SHP77 treated with DMSO at 0.1 percent for 48 hours (cell line): ENCODE measurements at regions not wholly inside any gene's neighbourhood (a gene's known extent, or its start where the extent isn't known, plus 50 kb on each side); places are given as distances from the start of the nearest gene placed in this dataset.

ENCODE experiments used
- DNase-seq: peaks from one replicate; lab custom pipeline; 2025; lab: John Stamatoyannopoulos, UW

GRCh38 chr2:19783935-19784334 lies 117.8 kb downstream of the TTC32 start:
- DNase-seq = no peak

- DNase-seq = no peak
Measured at GRCh38 chr2:19776941-19777514, 124.8 kb downstream of the TTC32 start.

- DNase-seq = no peak
Measured at GRCh38 chr2:19775838-19776237, 125.9 kb downstream of the TTC32 start.

- no peak for DNase-seq
Measured at GRCh38 chr2:19775315-19775714, 126.5 kb downstream of the TTC32 start.

- DNase-seq = no peak
Measured at GRCh38 chr2:19774805-19775176, 127.0 kb downstream of the TTC32 start.

- DNase-seq = no peak
Measured at GRCh38 chr2:19772981-19773380, 128.8 kb downstream of the TTC32 start.

- no peak for DNase-seq
Measured at GRCh38 chr2:19769513-19769912, 132.3 kb downstream of the TTC32 start.

- no peak for DNase-seq
Measured at GRCh38 chr2:19767899-19768298, 133.9 kb downstream of the TTC32 start.

GRCh38 chr2:19764998-19765397 lies 136.8 kb downstream of the TTC32 start:
- DNase-seq = no peak

- DNase-seq = no peak
Measured at GRCh38 chr2:19763731-19764130, 138.1 kb downstream of the TTC32 start.

GRCh38 chr2:19762959-19763605 lies 138.7 kb downstream of the TTC32 start:
- DNase-seq = no peak

GRCh38 chr2:19762142-19762541 lies 139.6 kb downstream of the TTC32 start:
- DNase-seq = no peak

- DNase-seq = no peak
Measured at GRCh38 chr2:19759880-19760279, 141.9 kb downstream of the TTC32 start.

GRCh38 chr2:19758658-19759057 lies 143.1 kb downstream of the TTC32 start:
- DNase-seq = no peak

GRCh38 chr2:19757586-19757985 lies 144.2 kb downstream of the TTC32 start:
- no peak for DNase-seq

GRCh38 chr2:19754907-19755306 lies 146.9 kb downstream of the TTC32 start:
- DNase-seq = no peak

- DNase-seq = no peak
Measured at GRCh38 chr2:19753818-19754217, 148.0 kb downstream of the TTC32 start.

GRCh38 chr2:19753314-19753713 lies 148.5 kb downstream of the TTC32 start:
- DNase-seq = no peak

- no peak for DNase-seq
Measured at GRCh38 chr2:19752500-19752899, 149.3 kb downstream of the TTC32 start.

GRCh38 chr2:19751631-19752030 lies 150.2 kb downstream of the TTC32 start:
- DNase-seq = no peak

- DNase-seq = no peak
Measured at GRCh38 chr2:19750136-19750535, 151.6 kb downstream of the TTC32 start.

- no peak for DNase-seq
Measured at GRCh38 chr2:19749507-19749836, 152.3 kb downstream of the TTC32 start.

- DNase-seq = no peak
Measured at GRCh38 chr2:19748711-19749506, 152.9 kb downstream of the TTC32 start.

GRCh38 chr2:19748073-19748375 lies 153.8 kb downstream of the TTC32 start:
- DNase-seq = no peak
